T-helper 2 cell (primary cell): ENCODE measurements at regions not wholly inside any gene's neighbourhood (a gene's known extent, or its start where the extent isn't known, plus 50 kb on each side); places are given as distances from the start of the nearest gene placed in this dataset.

Experiments
- DNase-seq, 5 experiments: peaks; one replicate each; pipeline versions ENCODE4 v3.0.0 to v3.0.0-alpha.2; 2012 to 2022

DNA sequence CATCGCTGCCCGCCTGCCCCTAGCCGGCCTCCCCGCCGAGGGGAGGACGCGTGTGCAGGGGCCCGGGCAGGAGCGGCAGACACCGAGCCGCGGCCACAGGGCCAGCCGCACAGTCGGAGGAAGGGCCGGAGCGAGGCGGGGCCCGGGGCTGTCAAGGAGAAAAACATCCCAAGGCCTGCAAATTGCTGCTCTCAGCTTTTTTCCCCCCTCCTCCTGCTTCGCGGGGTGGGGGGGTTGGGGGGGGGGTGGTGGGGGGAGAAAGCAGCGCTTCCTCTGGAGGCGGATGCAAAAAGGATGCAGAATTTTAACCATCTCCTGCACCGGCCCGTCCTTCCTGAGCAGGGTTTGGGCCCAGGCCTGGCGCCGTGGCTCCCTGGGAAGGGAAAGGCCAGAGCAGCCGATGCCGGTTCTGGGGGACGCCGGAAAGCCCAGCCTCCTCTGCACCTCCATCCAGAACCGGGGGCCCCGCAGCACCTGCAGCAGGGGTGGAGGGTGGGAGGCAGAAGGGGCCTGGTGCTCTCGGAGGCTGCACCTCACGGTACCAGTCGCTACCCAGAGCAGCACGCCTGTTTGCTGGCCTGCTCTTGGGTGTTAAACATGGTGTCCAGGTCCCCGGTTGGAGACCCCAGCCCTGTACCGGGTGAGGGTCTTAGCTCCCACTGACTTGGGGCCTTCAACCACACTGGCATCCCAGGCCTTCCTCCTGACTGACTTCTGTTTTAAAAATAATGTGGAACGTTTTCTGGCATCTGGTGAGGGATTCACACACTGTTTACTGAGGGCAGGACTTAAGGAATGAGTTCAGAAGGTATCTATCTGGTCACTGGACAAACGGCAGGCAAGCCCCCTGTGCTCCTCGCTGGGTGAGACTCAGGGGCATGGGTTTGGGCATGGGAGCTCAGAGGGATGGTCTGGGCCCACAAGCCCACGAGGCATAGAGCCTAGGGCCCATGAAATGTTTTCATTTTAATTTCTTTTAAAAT is 77.4 kb upstream of the WNT7B start:
- peak in 2 of 5 experiments; percentile 45 to 67 for DNase-seq

DNA sequence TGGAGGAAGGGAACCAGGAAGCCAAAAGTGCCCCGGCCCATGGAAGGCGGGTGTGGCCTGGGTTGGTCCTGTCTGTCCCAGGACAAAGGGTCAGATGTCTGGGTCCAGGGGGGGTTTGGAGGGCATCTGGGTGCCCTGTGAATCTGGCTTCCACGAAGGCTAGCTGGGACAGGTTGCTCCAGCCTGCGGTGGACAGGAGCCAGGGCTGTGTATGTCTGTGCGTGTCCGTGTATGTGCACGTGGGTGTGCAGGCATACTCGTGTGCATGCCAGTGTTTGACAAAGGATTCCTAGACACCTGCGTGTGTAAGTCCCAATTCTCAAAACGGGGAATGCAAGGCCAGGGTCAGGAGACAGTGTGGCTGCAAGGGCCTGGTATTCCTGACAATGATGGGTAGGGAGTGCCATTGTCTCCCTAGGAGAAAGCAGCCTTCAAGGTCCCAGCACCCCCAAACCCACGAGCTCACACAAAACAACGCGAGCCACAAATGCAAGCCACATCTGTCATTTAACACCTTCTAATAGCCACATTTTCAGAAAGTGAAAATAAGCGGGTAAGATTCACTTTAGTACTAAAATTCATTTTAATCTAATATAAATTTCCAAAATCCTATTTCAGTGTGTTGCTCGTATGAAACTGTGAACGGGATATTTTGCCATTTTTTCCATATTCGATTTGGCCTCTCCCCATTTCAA is 78.4 kb upstream of the WNT7B start:
- DNase-seq, result peak in 1 of 5 experiments; percentile 28

DNA sequence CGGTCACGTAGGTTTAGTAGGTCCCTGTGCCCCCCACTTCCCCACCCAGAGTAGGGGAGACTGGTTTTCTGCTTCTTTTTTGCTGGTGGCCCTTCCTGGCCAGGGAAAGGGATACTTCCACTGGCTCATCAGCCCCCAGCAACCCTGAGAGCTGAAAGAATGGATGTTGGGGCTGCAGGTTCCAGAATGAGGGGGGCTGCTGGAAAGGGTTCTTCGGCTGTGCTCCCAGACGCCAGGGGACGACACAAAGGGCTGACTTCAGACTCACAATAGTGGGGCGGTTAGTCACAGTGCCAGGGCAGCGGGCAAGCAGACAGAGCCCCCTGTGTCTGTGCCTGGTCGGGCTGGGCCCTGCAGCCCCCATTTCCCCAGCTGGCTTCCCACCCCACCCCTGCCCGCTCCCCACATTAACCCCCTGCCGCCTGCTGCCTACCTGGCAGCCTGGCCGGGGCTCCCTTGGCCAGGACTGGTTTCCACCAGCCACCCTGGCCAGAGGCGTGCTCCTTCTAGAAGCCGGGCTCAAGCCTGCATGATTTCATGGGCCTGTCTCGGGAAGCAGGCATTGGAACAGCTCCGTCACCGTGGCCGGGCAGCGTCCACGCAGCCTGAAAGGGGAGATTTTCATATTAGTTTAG is 79.1 kb upstream of the WNT7B start:
- DNase-seq, result no peak

DNA sequence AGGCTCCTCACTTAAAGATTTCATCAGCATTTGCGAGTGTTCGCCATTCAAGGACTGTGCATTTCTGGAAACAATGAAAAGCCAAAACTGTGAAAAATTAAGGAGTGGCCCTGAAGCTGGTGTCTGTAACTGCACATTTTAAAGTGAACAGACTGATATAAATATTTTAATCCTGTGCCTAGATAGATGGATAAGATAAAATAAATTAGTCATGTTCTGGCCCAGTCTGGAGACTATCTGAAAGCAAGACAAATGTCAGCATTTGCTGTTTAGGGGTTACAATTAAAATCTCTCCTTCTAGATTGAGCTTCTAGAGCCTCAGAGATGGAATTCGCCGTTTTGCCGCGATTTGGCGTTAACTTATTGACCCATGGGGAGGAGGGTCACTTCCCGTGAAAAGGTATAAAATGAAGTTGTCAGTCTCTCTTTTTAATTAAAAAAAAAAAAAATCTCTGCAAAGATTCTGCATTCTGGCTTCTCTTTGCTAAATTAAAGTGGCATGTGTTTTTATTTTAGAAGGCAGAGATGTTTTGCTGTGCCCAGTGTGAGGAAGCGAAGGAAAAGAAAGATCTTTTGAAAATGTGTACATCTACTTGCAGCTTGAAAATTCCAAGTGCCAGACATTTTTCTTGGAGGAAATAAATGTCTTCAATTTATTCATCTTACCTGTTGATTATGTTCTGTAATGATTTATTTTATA is 79.7 kb upstream of the WNT7B start:
- no peak for DNase-seq

DNA sequence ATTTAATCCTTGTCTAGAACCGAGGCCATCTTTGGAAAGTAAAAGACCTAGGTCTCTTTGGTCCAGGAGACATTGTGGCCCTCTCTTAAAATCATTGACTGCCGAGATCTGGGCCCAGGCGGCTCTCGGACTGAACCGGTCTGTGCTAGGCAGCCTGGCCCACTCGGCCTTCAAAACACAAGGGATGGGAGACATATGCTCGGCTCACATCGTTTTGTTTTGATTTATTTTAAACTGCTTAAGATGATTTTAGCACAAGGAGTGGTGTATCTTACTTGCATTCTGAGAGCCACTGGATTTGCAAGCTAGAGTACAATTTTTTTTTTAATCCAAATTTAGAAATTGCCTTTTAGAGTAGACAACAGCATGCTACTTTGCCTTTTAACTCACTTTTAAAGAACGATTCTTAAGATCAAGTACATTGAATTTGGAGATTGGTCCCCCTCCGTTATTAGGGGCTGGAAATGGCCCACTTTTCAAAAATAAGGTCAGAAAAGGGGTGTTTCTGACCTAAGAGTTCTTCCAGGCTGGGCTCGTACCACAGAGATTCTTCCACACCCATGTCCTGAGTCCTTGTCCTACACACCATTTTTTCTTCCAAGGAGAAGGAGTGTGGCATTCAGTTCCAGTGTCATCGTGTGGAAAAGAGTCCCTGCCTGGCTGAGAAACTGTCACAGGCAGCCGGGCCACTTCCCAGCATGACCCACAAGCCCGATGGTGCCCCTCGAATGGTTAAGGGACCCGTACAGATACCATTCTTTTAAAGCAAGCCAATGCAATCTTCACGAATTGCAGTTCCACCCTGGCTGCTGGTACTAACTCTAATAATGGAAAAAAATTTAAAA is 80.5 kb upstream of the WNT7B start:
- DNase-seq, result no peak

DNA sequence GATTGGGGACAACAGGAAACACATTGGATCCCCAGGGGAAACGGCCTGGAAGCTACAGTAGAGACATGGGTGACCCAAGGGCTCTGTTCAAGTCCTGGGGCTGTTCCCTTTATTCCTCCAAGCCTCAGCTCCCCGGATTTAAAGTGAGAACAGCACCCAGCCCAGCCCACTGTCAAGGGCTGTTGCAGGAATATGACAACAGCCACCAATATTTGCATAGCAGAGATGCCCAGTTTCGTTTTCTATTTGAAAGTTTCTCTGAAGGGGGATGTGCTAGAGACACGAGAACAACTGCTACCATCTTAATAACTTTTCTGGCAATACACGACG is 81.1 kb upstream of the WNT7B start:
- DNase-seq, result peak in 1 of 5 experiments; percentile 85

DNA sequence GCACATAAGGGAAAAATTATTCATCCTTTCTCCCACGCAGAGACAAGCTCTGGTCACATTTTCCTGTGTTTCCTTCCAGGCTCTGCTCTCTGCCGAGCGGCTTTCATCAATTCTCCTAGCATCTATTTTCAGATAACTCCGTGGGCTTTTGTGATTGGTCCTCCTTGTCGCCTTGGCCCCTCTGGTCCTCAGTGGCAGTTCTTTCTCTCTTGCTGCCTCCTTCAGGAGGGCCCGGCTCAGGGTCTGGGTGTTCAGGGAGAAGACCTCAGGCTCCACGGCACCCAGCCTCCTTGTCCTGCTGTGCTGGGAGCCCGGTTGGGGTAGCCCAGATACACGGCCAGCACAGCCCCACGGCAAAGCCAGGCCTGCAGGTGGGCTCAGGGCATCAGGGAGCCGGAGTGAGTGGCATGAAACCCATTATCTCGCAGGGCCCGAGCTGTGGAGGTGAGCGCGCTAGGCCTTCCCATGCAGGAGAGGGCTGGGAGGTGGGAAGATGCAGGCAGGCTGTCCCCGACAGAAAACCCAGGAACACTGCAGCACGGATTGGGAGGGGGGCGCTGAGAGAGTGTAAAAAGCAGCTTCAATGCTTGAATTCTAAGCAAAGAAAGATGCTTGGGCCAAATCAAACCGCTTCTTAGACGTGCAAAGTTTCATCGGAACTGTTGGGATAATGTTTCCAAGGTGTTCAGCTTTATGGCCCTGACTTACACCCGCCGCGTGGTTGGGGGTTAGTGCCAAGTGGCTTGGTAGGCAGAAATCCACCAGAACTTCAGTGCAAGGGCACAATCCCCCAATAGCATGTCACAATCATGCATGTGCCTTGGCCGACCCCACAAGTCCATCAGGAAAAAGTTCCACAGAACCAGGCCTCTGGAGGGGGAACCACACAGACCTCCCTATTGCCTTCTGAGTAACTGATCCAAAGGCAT is 81.9 kb upstream of the WNT7B start:
- no peak for DNase-seq

DNA sequence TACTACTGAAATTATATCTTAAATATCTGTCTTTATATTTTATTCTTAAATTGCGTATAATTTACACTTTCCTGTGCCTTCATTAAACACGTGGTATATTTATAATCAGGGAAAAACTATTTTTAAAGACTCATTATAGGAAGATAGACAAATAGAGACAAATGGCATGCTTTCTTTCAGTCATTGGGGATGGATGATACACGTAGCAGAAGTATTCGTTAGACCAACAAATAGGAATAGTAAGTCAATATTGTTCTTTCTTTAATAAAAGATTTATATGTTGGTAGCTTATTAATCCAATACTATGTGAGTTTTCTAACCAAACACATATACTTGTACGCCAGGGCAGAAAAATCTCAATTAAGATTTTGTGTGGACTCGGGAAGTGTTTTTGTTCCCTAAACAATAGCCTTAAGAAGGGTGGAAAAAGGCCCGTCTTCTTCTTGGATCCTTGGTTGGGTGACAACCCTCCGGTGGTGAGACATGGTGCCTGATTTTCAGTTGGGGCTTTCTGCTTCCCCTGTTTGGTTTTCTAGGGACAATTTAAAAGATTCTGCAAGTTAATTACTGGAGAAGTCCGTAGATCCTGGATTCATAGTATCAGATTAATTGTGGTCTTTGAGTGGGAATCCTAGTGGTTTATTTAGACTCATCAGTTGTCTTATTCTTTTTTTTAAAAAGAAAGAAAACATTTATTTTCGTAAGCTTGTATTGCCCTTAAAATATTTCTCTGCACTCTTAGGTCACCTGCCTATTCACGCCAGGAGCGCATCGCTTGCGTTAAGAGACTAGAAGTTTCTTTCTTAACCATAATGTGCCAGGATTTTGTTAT is 83.5 kb upstream of the WNT7B start:
- no peak for DNase-seq

GRCh38 chr22:46061124-46061500 is 84.2 kb upstream of the WNT7B start:
- DNase-seq, result no peak

DNA sequence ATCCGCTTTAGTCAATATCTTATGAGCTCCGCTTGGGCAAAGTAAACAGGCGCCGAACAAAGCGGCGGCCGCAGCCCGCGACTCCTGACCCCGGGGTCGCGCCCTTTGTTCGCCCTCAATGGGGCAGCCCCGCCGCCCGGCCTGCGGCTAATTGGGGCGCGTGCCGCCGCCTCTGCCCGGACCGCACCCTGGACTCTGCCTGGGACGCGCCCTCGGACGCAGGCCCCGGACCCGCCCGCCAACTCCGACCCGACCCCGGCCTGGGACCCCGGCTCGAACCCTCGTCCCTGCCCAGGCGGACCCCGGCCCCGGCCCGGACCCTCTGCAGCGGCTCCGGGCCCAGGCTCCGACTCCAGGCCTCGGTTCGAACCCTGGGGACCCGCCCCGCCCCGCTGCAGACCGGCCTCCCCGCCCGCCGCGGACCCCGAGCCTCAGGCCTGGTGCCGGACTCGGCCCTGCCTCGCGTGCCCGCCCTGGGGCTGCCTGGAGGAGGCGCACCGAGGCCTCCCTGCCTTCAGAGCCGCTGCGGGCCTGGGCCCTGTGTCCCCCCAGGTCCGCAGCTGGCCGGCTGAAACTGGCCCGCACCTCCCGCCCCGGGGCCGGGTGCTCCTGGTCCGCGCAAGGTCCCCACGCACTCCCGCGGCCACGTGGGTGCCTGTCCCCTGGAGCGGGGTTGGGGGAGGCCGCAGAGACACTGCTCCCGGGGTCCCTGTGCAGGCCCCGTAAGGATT is 84.7 kb upstream of the WNT7B start:
- no peak for DNase-seq

DNA sequence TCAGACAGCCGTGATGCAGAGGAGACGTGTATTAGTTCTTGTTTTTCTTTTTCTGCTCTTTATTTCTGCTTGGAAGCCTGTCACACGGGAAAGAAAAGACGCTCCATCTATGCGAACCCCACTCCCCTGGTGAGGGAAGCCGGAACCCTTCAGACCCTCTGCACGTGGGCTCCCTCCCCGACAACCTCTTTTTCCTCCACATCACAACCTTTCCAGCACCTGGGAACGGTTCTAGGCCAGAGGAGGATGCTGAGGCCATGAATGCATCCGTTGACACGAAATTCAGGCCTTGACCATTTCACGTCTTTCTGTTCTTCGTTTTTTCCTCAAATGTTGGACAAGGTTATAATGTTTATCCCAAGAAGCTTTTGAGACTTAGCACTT is 85.3 kb upstream of the WNT7B start:
- DNase-seq, result no peak

DNA sequence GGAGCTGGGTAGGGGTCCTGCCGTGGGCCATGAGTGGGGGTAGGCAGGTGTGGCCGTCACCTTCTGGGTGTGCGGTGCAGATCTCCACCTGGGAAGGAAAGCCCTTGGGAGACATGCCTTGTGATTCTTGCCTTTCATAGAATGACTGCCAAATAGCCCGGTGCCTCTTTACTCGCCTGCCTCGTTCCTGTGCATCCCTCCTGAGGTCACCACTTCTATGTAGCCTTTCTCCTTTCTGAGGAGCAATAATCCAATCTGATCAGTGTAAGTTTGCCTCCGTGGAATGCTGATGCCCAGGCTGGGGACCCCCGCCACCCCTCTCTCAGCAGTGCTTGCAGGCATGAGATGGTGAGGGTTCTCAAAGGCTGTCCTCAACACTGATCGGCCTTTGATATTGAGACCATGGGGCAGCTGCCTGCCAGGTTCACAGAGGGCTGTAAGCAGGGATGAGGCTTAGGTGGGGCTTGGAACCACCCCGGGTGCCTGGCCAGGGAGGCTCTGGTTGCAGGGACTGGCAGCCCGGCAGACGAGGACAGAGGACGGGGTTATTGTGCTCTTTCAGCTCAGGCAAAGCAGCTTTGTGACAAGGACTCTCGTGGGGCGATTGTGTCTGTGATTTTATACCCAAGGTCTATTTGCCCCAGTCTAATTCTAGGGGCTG is 86.1 kb upstream of the WNT7B start:
- no peak for DNase-seq

- no peak for DNase-seq
These were observed 86.5 kb upstream of the PPARA start for GRCh38 chr22:46063846-46064227.

GRCh38 chr22:46064228-46064965 is 85.9 kb upstream of the PPARA start:
- no peak for DNase-seq

DNA sequence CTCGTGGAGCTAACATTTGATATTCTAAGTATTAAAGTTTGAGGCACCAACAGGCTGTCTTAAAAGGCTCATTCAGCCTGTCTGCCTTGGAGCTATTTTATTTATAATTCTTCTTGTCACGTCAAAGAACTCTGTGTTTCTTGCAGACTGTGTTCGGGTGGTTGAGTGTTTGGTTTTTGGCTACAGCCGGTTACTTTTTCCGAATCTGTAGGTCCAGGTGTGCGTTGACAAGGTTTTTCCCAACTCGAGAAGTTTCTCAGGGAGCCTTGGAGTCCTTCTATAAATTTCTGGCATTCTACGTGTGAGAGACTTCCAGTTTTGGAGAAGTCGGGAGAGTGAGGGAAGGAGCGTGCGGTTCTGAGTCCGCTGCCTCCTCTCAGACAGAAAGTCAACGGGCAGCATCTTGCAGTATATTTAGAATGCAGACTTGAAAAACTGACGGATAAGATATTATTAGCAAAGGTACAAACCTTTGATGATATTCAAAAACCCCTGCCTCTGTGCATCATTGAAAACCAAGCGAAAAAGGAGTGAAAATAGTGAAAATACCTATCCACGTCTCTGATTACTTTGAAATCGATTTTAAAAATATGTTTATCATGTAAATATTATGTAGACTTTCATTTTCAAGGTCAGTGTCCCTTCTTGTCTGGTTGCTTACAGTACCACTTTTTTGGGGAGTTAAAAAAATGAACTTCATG is 85.2 kb upstream of the PPARA start:
- DNase-seq, result no peak

GRCh38 chr22:46065691-46066454 is 84.5 kb upstream of the PPARA start:
- DNase-seq, result no peak

- DNase-seq, result no peak
These were observed 83.6 kb upstream of the PPARA start for GRCh38 chr22:46066691-46067090.
